ENCODE measurements at regions not wholly inside any gene's neighbourhood (a gene's known extent, or its start where the extent isn't known, plus 50 kb on each side); places are given as distances from the start of the nearest gene placed in this dataset.

- DNase-seq = no peak
These were observed 309.1 kb upstream of the NAV3 start for GRCh38 chr12:77521508-77522115.

GRCh38 chr12:77514511-77514910, 316.2 kb upstream of the NAV3 start:
- no peaks in the 10 kb centered on the region for H3K9me3 ChIP-seq (ENCODE audit: insufficient read depth, low read length, severe bottlenecking)
- H3K4me3 ChIP-seq (ENCODE audit: low read depth in 1 of 2, low read length in 2 of 2) = no peak overlapping the region
- no peak overlapping the region for H2AFZ ChIP-seq (ENCODE audit: low read depth, low read length)
- H3K9ac ChIP-seq (ENCODE audit: low read depth, low read length) = no peak overlapping the region
- H3K4me1 ChIP-seq (ENCODE audit: insufficient read depth, low read length) = no peaks in the 10 kb centered on the region
- TF ChIP-seq EZH2 (IDR thresholded peaks at IDR 0.05; ENCODE audit: borderline replicate concordance, low read depth, low read length, severe bottlenecking) (no peak), CTCF (IDR thresholded peaks at IDR 0.05; ENCODE audit: borderline replicate concordance, extremely low read depth, low read length, poor library complexity, severe bottlenecking) (no peak)
- H4K20me1 ChIP-seq (ENCODE audit: insufficient read depth, low read length) = no peaks in the 10 kb centered on the region
- H3K79me2 ChIP-seq (ENCODE audit: insufficient read depth, low read length) = no peaks in the 10 kb centered on the region
- H3K36me3 ChIP-seq (ENCODE audit: insufficient read depth, low read length) = no peaks in the 10 kb centered on the region
- H3K27me3 ChIP-seq (ENCODE audit: insufficient read depth, low read length, poor library complexity) = no peaks in the 10 kb centered on the region
- H3K27ac ChIP-seq (ENCODE audit: low read length) = no peak overlapping the region
- no peak for ATAC-seq (ENCODE audit: insufficient read depth, low read depth)
- H3K4me2 ChIP-seq (ENCODE audit: insufficient read depth, low read length) = no peak overlapping the region
- DNase-seq = no peak

More at GRCh38 chr12:77521508-77522115, 309.1 kb upstream of the NAV3 start:
- Histone ChIP-seq H3K9ac (ENCODE audit: low read depth, low read length) (no peak overlapping the region), H3K36me3 (ENCODE audit: insufficient read depth, low read length) (no peaks in the 10 kb centered on the region), H3K27me3 (ENCODE audit: insufficient read depth, low read length, poor library complexity) (no peaks in the 10 kb centered on the region), H3K79me2 (ENCODE audit: insufficient read depth, low read length) (no peaks in the 10 kb centered on the region), H4K20me1 (ENCODE audit: insufficient read depth, low read length) (no peaks in the 10 kb centered on the region), H2AFZ (ENCODE audit: low read depth, low read length) (no peak overlapping the region), H3K4me1 (ENCODE audit: insufficient read depth, low read length) (no peaks in the 10 kb centered on the region), H3K27ac (ENCODE audit: low read length) (no peak overlapping the region), H3K9me3 (ENCODE audit: insufficient read depth, low read length, severe bottlenecking) (no peaks in the 10 kb centered on the region), H3K4me3 (ENCODE audit: low read depth in 1 of 2, low read length in 2 of 2) (no peak overlapping the region), H3K4me2 (ENCODE audit: insufficient read depth, low read length) (no peak overlapping the region)
- ATAC-seq (ENCODE audit: insufficient read depth, low read depth) = no peak
- TF ChIP-seq CTCF (IDR thresholded peaks at IDR 0.05; ENCODE audit: borderline replicate concordance, extremely low read depth, low read length, poor library complexity, severe bottlenecking) (no peak), EZH2 (IDR thresholded peaks at IDR 0.05; ENCODE audit: borderline replicate concordance, low read depth, low read length, severe bottlenecking) (no peak)

- Histone ChIP-seq H3K4me2 (ENCODE audit: insufficient read depth, low read length) (no peak overlapping the region), H2AFZ (ENCODE audit: low read depth, low read length) (no peak overlapping the region), H3K79me2 (ENCODE audit: insufficient read depth, low read length) (no peaks in the 10 kb centered on the region), H3K4me1 (ENCODE audit: insufficient read depth, low read length) (no peaks in the 10 kb centered on the region), H4K20me1 (ENCODE audit: insufficient read depth, low read length) (no peaks in the 10 kb centered on the region), H3K9me3 (ENCODE audit: insufficient read depth, low read length, severe bottlenecking) (no peaks in the 10 kb centered on the region), H3K27ac (ENCODE audit: low read length) (no peak overlapping the region), H3K9ac (ENCODE audit: low read depth, low read length) (no peak overlapping the region), H3K4me3 (ENCODE audit: low read depth in 1 of 2, low read length in 2 of 2) (no peak overlapping the region), H3K36me3 (ENCODE audit: insufficient read depth, low read length) (no peaks in the 10 kb centered on the region), H3K27me3 (ENCODE audit: insufficient read depth, low read length, poor library complexity) (no peaks in the 10 kb centered on the region)
- ATAC-seq (ENCODE audit: insufficient read depth, low read depth) (no peak), DNase-seq (no peak)
- TF ChIP-seq CTCF (IDR thresholded peaks at IDR 0.05; ENCODE audit: borderline replicate concordance, extremely low read depth, low read length, poor library complexity, severe bottlenecking) (no peak), EZH2 (IDR thresholded peaks at IDR 0.05; ENCODE audit: borderline replicate concordance, low read depth, low read length, severe bottlenecking) (no peak)
These were observed 319.7 kb upstream of the NAV3 start for GRCh38 chr12:77510985-77511384.
